IMR-90 (cell line): ENCODE measurements at regions not wholly inside any gene's neighbourhood (a gene's known extent, or its start where the extent isn't known, plus 50 kb on each side); places are given as distances from the start of the nearest gene placed in this dataset.

Experiments used
- ATAC-seq: fragments of 200-7000 bp; cut with Tn5 transposase; 2 replicates; pipeline ENCODE4 v1.9.1; 2020; ENCODE audit warnings: low read depth, mild to moderate bottlenecking, moderate library complexity
- BruUV-seq: library from RNA; stranded (reverse); fragments of 400-500 nt; replicated peaks from 2 replicates; lab custom pipeline; 2021; lab: Mats Ljungman, UMichigan
- CTCF ChIA-PET: fragments of 300-600 bp; formaldehyde crosslinking; extraction: SDS; loops from one replicate; lab custom pipeline; 2021; ENCODE audit warnings: antibody characterized with exemption; lab: Yijun Ruan, JAX
- POLR2A ChIA-PET: fragments of 300-600 bp; sonication (Branson Sonifier 250); formaldehyde crosslinking; loops from one replicate; lab custom pipeline; 2022; ENCODE audit warnings: antibody characterized with exemption; ENCODE audit not compliant: unreplicated experiment; lab: Charles Lee
- DNase-seq: peaks from one replicate; pipeline ENCODE4 v3.0.0; 2013
- H2AFZ ChIP-seq: replicated peaks from 2 replicates; pipeline ENCODE3; 2013; ENCODE audit warnings: low read length, mild to moderate bottlenecking; ENCODE audit not compliant: poor library complexity
- H2AK5ac ChIP-seq: 2 replicates; pipeline ENCODE4 v1.6.1; 2013; ENCODE audit warnings: low read depth, low read length, inconsistent platforms
- H2AK9ac ChIP-seq: replicated peaks from 2 replicates; pipeline ENCODE3; 2013; ENCODE audit warnings: mild to moderate bottlenecking, low read depth, low read length, moderate library complexity; ENCODE audit not compliant: poor library complexity
- H2BK120ac ChIP-seq: 2 replicates; pipeline ENCODE4 v1.6.1; 2013; ENCODE audit warnings: low read depth, low read length, inconsistent platforms
- H2BK15ac ChIP-seq: 3 replicates; pipeline ENCODE4 v1.6.1; 2013; ENCODE audit warnings: low read depth, low read length, inconsistent platforms
- H2BK20ac ChIP-seq: 2 replicates; pipeline ENCODE4 v1.6.1; 2013; ENCODE audit warnings: low read depth, mild to moderate bottlenecking, inconsistent platforms, low read length, moderate library complexity
- H2BK5ac ChIP-seq: 2 replicates; pipeline ENCODE4 v1.6.1; 2013; ENCODE audit warnings: mild to moderate bottlenecking, low read depth, low read length, inconsistent platforms; ENCODE audit not compliant: poor library complexity, severe bottlenecking
- H3K14ac ChIP-seq: replicated peaks from 2 replicates; pipeline ENCODE4 v1.6.1; 2013; ENCODE audit warnings: low read depth, low read length, inconsistent platforms
- H3K18ac ChIP-seq: 2 replicates; pipeline ENCODE4 v1.6.1; 2013; ENCODE audit warnings: low read depth, low read length, control low read depth
- H3K23ac ChIP-seq: 2 replicates; pipeline ENCODE4 v1.6.1; 2013; ENCODE audit warnings: low read depth, low read length, inconsistent platforms
- H3K27ac ChIP-seq: 2 replicates; pipeline ENCODE4 v1.5.1; 2013; ENCODE audit warnings: mild to moderate bottlenecking, control low read depth, low read length; ENCODE audit not compliant: insufficient read depth
- H3K27me3 ChIP-seq: 2 replicates; pipeline ENCODE4 v1.6.1; 2013; ENCODE audit warnings: low read length; ENCODE audit not compliant: control insufficient read depth, insufficient read depth
- H3K36me3 ChIP-seq: 2 replicates; pipeline ENCODE4 v1.6.1; 2013; ENCODE audit warnings: low read length, mixed read lengths; ENCODE audit not compliant: control insufficient read depth, insufficient read depth
- H3K4ac ChIP-seq: 2 replicates; pipeline ENCODE4 v1.6.1; 2013; ENCODE audit warnings: low read depth, low read length, inconsistent platforms
- H3K4me1 ChIP-seq: 2 replicates; pipeline ENCODE4 v1.6.1; 2013; ENCODE audit warnings: low read length, mixed read lengths; ENCODE audit not compliant: control insufficient read depth, insufficient read depth
- H3K4me2 ChIP-seq: 2 replicates; pipeline ENCODE4 v1.6.1; 2013; ENCODE audit warnings: low read depth, mild to moderate bottlenecking, control low read depth, low read length, moderate library complexity
- H3K4me3 ChIP-seq: 2 replicates; pipeline ENCODE4 v1.5.1; 2013; ENCODE audit warnings: low read depth, mild to moderate bottlenecking, control low read depth, low read length, moderate library complexity; ENCODE audit not compliant: insufficient read depth
- H3K56ac ChIP-seq: 2 replicates; pipeline ENCODE4 v1.6.1; 2013; ENCODE audit warnings: low read length, inconsistent platforms; ENCODE audit not compliant: insufficient read depth; ENCODE audit errors: extremely low read depth
- H3K79me1 ChIP-seq, 2 experiments: 2 replicates each; pipeline ENCODE4 v1.6.1; 2013; ENCODE audit warnings: low read length in 2 of 2, inconsistent platforms in 1 of 2, low read depth in 1 of 2
- H3K9ac ChIP-seq: 2 replicates; pipeline ENCODE4 v1.6.1; 2013; ENCODE audit warnings: low read depth, low read length, control low read depth
- H3K9me1 ChIP-seq: 2 replicates; pipeline ENCODE4 v1.6.1; 2013; ENCODE audit warnings: low read length, inconsistent platforms; ENCODE audit not compliant: insufficient read depth
- H3K9me3 ChIP-seq: 2 replicates; pipeline ENCODE4 v1.6.1; 2013; ENCODE audit warnings: low read length; ENCODE audit not compliant: control insufficient read depth, insufficient read depth
- H4K20me1 ChIP-seq: 2 replicates; pipeline ENCODE4 v1.6.1; 2013; ENCODE audit warnings: low read length, inconsistent platforms; ENCODE audit not compliant: insufficient read depth
- H4K5ac ChIP-seq: 2 replicates; pipeline ENCODE4 v1.6.1; 2013; ENCODE audit warnings: mild to moderate bottlenecking, low read depth, low read length, control low read depth
- H4K8ac ChIP-seq, 2 experiments: 2 replicates each; pipeline ENCODE4 v1.6.1; 2013; ENCODE audit warnings: low read depth in 2 of 2, low read length in 2 of 2, control low read depth in 1 of 2, inconsistent platforms in 1 of 2
- H4K91ac ChIP-seq: 2 replicates; pipeline ENCODE4 v1.6.1; 2013; ENCODE audit warnings: low read depth, low read length, inconsistent platforms; ENCODE audit not compliant: insufficient read depth
- BHLHE40 ChIP-seq: fragments of 150-350 bp; IDR thresholded peaks from 2 replicates; pipeline ENCODE4 v1.6.1; 2016; ENCODE audit warnings: mild to moderate bottlenecking, low read depth, low read length
- CEBPB ChIP-seq: IDR thresholded peaks from 2 replicates; pipeline ENCODE4 v1.6.1; 2012; ENCODE audit warnings: low read depth, low read length, improper control_type of control experiment
- CHD1 ChIP-seq: IDR thresholded peaks from 2 replicates; pipeline ENCODE4 v1.6.1; 2012; ENCODE audit warnings: low read depth, low read length, improper control_type of control experiment
- CTCF ChIP-seq: conservative IDR thresholded peaks from 2 replicates; pipeline ENCODE4 v1.5.1; 2012; ENCODE audit warnings: mild to moderate bottlenecking, low read depth, low read length, improper control_type of control experiment
- ELK1 ChIP-seq: fragments of 150-350 bp; IDR thresholded peaks from 2 replicates; pipeline ENCODE4 v1.6.1; 2016; ENCODE audit warnings: low read depth, mild to moderate bottlenecking, low read length, moderate library complexity, borderline replicate concordance
- FOS ChIP-seq: fragments of 150-350 bp; IDR thresholded peaks from 2 replicates; pipeline ENCODE4 v1.6.1; 2016; ENCODE audit warnings: low read depth, low read length
- MAFK ChIP-seq: IDR thresholded peaks from 2 replicates; pipeline ENCODE4 v1.6.1; 2012; ENCODE audit warnings: low read depth, low read length, improper control_type of control experiment
- MAZ ChIP-seq: IDR thresholded peaks from 2 replicates; pipeline ENCODE4 v1.6.1; 2012; ENCODE audit warnings: low read depth, mild to moderate bottlenecking, low read length, improper control_type of control experiment, moderate library complexity, borderline replicate concordance
- MXI1 ChIP-seq: IDR thresholded peaks from 2 replicates; pipeline ENCODE4 v1.6.1; 2012; ENCODE audit warnings: low read depth, mild to moderate bottlenecking, low read length, moderate library complexity, borderline replicate concordance
- NFE2L2 ChIP-seq: fragments of 150-350 bp; IDR thresholded peaks from 2 replicates; pipeline ENCODE4 v1.6.1; 2016; ENCODE audit warnings: low read depth, mild to moderate bottlenecking, low read length
- POLR2A ChIP-seq: IDR thresholded peaks from 2 replicates; pipeline ENCODE4 v1.6.1; 2012; ENCODE audit warnings: mild to moderate bottlenecking, low read depth, low read length
- RAD21 ChIP-seq: IDR thresholded peaks from 2 replicates; pipeline ENCODE4 v1.6.1; 2012; ENCODE audit warnings: low read length, improper control_type of control experiment
- RCOR1 ChIP-seq: IDR thresholded peaks from 2 replicates; pipeline ENCODE4 v1.6.1; 2012; ENCODE audit warnings: mild to moderate bottlenecking, low read length, improper control_type of control experiment; ENCODE audit not compliant: insufficient replicate concordance
- RFX5 ChIP-seq: IDR thresholded peaks from 2 replicates; pipeline ENCODE4 v1.8.0; 2012; ENCODE audit warnings: low read depth, mild to moderate bottlenecking, low read length, moderate library complexity
- SMC3 ChIP-seq: fragments of 150-350 bp; IDR thresholded peaks from 2 replicates; pipeline ENCODE4 v1.6.1; 2016; ENCODE audit warnings: low read depth, mild to moderate bottlenecking, antibody characterized with exemption, low read length, moderate library complexity
- USF2 ChIP-seq: fragments of 150-350 bp; IDR thresholded peaks from 2 replicates; pipeline ENCODE4 v1.6.1; 2017; ENCODE audit warnings: mild to moderate bottlenecking, antibody characterized with exemption, low read length, low read depth
- WGBS, 2 experiments: methylation state at CpG; one replicate each; pipeline versions ENCODE4 v1.1.5 to v1.1.7; 2013; ENCODE audit warnings: missing lambda C conversion rate in 2 of 2; ENCODE audit not compliant: insufficient read length in 1 of 2; ENCODE audit errors: extremely low coverage in 2 of 2; 5-methylcytosine and 5-hydroxymethylcytosine counted together
- dilution Hi-C: fragments of 300-500 bp; cut with HindIII; formaldehyde crosslinking; loops from one replicate; pipeline ENCODE4 v1.14.3; 2018; ENCODE audit warnings: low sequenced_read_pairs; ENCODE audit not compliant: unreplicated experiment
- in situ Hi-C: fragments of 300-500 bp; cut with MboI; formaldehyde crosslinking; loops from 3 replicates; pipeline ENCODE4 v1.14.3; 2019; ENCODE audit warnings: low sequenced_read_pairs, inconsistent platforms, mixed read lengths
- intact Hi-C: fragments of 100-400 bp; cut with micrococcal nuclease; formaldehyde crosslinking; loops from 2 replicates; pipeline ENCODE4 v1.10.0; 2022

- ChIA-PET POLR2A (no interaction called here), CTCF (no interaction called here)
- no peaks in the 10 kb centered on the region for H3K4me1 ChIP-seq
- no peak overlapping the region for H4K91ac ChIP-seq
- dilution Hi-C loops (no loop called here), intact Hi-C loops (no loop called here), in situ Hi-C loops (no loop called here)
- no peak overlapping the region for H3K27ac ChIP-seq
- H3K4me3 ChIP-seq, result no peak overlapping the region
- H3K27me3 ChIP-seq, result no peaks in the 10 kb centered on the region
- H3K9me1 ChIP-seq, result no peaks in the 10 kb centered on the region
- H2AK5ac ChIP-seq, result no peak overlapping the region
- no peak overlapping the region for H2BK20ac ChIP-seq
- no peak overlapping the region for H2AFZ ChIP-seq
- no peak overlapping the region for H2BK15ac ChIP-seq
- no peak overlapping the region for H4K5ac ChIP-seq
- no peak overlapping the region for H2BK120ac ChIP-seq
- no peaks in the 10 kb centered on the region for H3K79me1 ChIP-seq
- H3K14ac ChIP-seq, result no peak overlapping the region
- no peaks in the 10 kb centered on the region for H3K36me3 ChIP-seq
- TF ChIP-seq USF2 (no peak), CHD1 (no peak), ELK1 (no peak), RAD21 (no peak), MAFK (no peak), BHLHE40 (no peak), FOS (no peak), NFE2L2 (no peak), CTCF (no peak), RCOR1 (no peak), MXI1 (no peak), RFX5 (no peak), POLR2A (no peak), MAZ (no peak), CEBPB (no peak), SMC3 (no peak)
- H2AK9ac ChIP-seq, result no peak overlapping the region
- 75% methylated on average over 16 of the region's 34 CpGs; no CpG with 5 or more reads in 1 of the 2 experiments for WGBS, 2 experiments
- H3K9me3 ChIP-seq, result peaks cover 27% of the 10 kb centered on the region
- H4K8ac ChIP-seq, result no peak overlapping the region
- H3K4me2 ChIP-seq, result no peak overlapping the region
- no peak overlapping the region for H3K56ac ChIP-seq
- BruUV-seq, result no TSS peak
- H4K20me1 ChIP-seq, result no peaks in the 10 kb centered on the region
- no peak overlapping the region for H3K9ac ChIP-seq
- H2BK5ac ChIP-seq, result no peak overlapping the region
- H3K18ac ChIP-seq, result no peak overlapping the region
- no peak overlapping the region for H3K4ac ChIP-seq
- no peak for ATAC-seq
- no peak overlapping the region for H3K23ac ChIP-seq
- DNase-seq, result no peak
These were observed 71.8 kb upstream of the ADGRA1 start for GRCh38 chr10:133015816-133016462.
